ENCODE measurements at regions not wholly inside any gene's neighbourhood (a gene's known extent, or its start where the extent isn't known, plus 50 kb on each side); places are given as distances from the start of the nearest gene placed in this dataset.

- no peaks in the 10 kb centered on the region for H3K27me3 ChIP-seq (ENCODE audit: insufficient read depth, low read length, poor library complexity, severe bottlenecking)
- H3K36me3 ChIP-seq (ENCODE audit: insufficient read depth, low read length): no peaks in the 10 kb centered on the region
- H3K4me1 ChIP-seq (ENCODE audit: insufficient read depth, low read length, poor library complexity, severe bottlenecking): no peaks in the 10 kb centered on the region
- H3F3A ChIP-seq (ENCODE audit: low read depth): no peaks in the 10 kb centered on the region
- no peaks in the 10 kb centered on the region for H3K9me2 ChIP-seq (replicated peaks; ENCODE audit: low read depth, low read length)
- no peak overlapping the region for H3K9ac ChIP-seq (ENCODE audit: low read depth, low read length, poor library complexity, severe bottlenecking)
- H3K9me3 ChIP-seq (ENCODE audit: insufficient read depth, low read depth, low read length): peaks cover 9% of the 10 kb centered on the region; the same call in 1 of the 2 replicates
- H3K4me3 ChIP-seq (ENCODE audit: low read length, poor library complexity, severe bottlenecking): no peak overlapping the region
- no peaks in the 10 kb centered on the region for H4K20me1 ChIP-seq (ENCODE audit: insufficient read depth, low read length, poor library complexity, severe bottlenecking)
- H3K79me2 ChIP-seq (ENCODE audit: insufficient read depth, low read length): no peaks in the 10 kb centered on the region
- H3K4me2 ChIP-seq (ENCODE audit: low read depth, low read length, poor library complexity, severe bottlenecking): no peak overlapping the region
- TF ChIP-seq EZH2phosphoT487 (IDR thresholded peaks at IDR 0.05; ENCODE audit: borderline replicate concordance) (no peak), CTCF (conservative IDR thresholded peaks at IDR 0.05; ENCODE audit: low read length) (no peak)
- H2AFZ ChIP-seq (ENCODE audit: low read length): no peak overlapping the region
These were observed 1320.5 kb downstream of the UQCRFS1 start for GRCh38 chr19:27892500-27892899.

- Histone ChIP-seq H3K79me2 (ENCODE audit: insufficient read depth, low read length) (no peaks in the 10 kb centered on the region), H4K20me1 (ENCODE audit: insufficient read depth, low read length, poor library complexity, severe bottlenecking) (no peaks in the 10 kb centered on the region)
These were observed 1321.5 kb downstream of the UQCRFS1 start for GRCh38 chr19:27891411-27891810.

GRCh38 chr19:27890696-27891095 is 1322.3 kb downstream of the UQCRFS1 start:
- H3K27me3 ChIP-seq (ENCODE audit: insufficient read depth, low read length, poor library complexity, severe bottlenecking): no peaks in the 10 kb centered on the region
- H3K9ac ChIP-seq (ENCODE audit: low read depth, low read length, poor library complexity, severe bottlenecking): no peak overlapping the region
- H3K4me2 ChIP-seq (ENCODE audit: low read depth, low read length, poor library complexity, severe bottlenecking): no peak overlapping the region
- no peaks in the 10 kb centered on the region for H3K9me2 ChIP-seq (replicated peaks; ENCODE audit: low read depth, low read length)
- H3K4me3 ChIP-seq (ENCODE audit: low read length, poor library complexity, severe bottlenecking): no peak overlapping the region
- no peaks in the 10 kb centered on the region for H3F3A ChIP-seq (ENCODE audit: low read depth)
- TF ChIP-seq CTCF (conservative IDR thresholded peaks at IDR 0.05; ENCODE audit: low read length): no peak
- no peak for TF ChIP-seq EZH2phosphoT487 (IDR thresholded peaks at IDR 0.05; ENCODE audit: borderline replicate concordance)
- no peaks in the 10 kb centered on the region for H3K4me1 ChIP-seq (ENCODE audit: insufficient read depth, low read length, poor library complexity, severe bottlenecking)
- no peaks in the 10 kb centered on the region for H4K20me1 ChIP-seq (ENCODE audit: insufficient read depth, low read length, poor library complexity, severe bottlenecking)
- no peak overlapping the region for H2AFZ ChIP-seq (ENCODE audit: low read length)
- H3K9me3 ChIP-seq (ENCODE audit: insufficient read depth, low read depth, low read length): peaks cover 12% of the 10 kb centered on the region; the same call in 1 of the 2 replicates
- H3K36me3 ChIP-seq (ENCODE audit: insufficient read depth, low read length): no peaks in the 10 kb centered on the region
- no peaks in the 10 kb centered on the region for H3K79me2 ChIP-seq (ENCODE audit: insufficient read depth, low read length)

More at GRCh38 chr19:27891411-27891810, 1321.5 kb downstream of the UQCRFS1 start:
- H3K36me3 ChIP-seq (ENCODE audit: insufficient read depth, low read length): no peaks in the 10 kb centered on the region
- H3K4me3 ChIP-seq (ENCODE audit: low read length, poor library complexity, severe bottlenecking): no peak overlapping the region
- no peaks in the 10 kb centered on the region for H3K27me3 ChIP-seq (ENCODE audit: insufficient read depth, low read length, poor library complexity, severe bottlenecking)
- no peaks in the 10 kb centered on the region for H3K4me1 ChIP-seq (ENCODE audit: insufficient read depth, low read length, poor library complexity, severe bottlenecking)
- no peak overlapping the region for H3K4me2 ChIP-seq (ENCODE audit: low read depth, low read length, poor library complexity, severe bottlenecking)
- no peak overlapping the region for H3K9ac ChIP-seq (ENCODE audit: low read depth, low read length, poor library complexity, severe bottlenecking)
- TF ChIP-seq EZH2phosphoT487 (IDR thresholded peaks at IDR 0.05; ENCODE audit: borderline replicate concordance) (no peak), CTCF (conservative IDR thresholded peaks at IDR 0.05; ENCODE audit: low read length) (no peak)
- H2AFZ ChIP-seq (ENCODE audit: low read length): no peak overlapping the region
- no peaks in the 10 kb centered on the region for H3K9me2 ChIP-seq (replicated peaks; ENCODE audit: low read depth, low read length)
- peaks cover 9% of the 10 kb centered on the region; the same call in 1 of the 2 replicates for H3K9me3 ChIP-seq (ENCODE audit: insufficient read depth, low read depth, low read length)
- no peaks in the 10 kb centered on the region for H3F3A ChIP-seq (ENCODE audit: low read depth)

All from Loucy (cell line).